Osteoblast (primary cell): ENCODE measurements at regions not wholly inside any gene's neighbourhood (a gene's known extent, or its start where the extent isn't known, plus 50 kb on each side); places are given as distances from the start of the nearest gene placed in this dataset.
"Not testable (repeated sequence)": the region's sequence is repeated elsewhere in the genome, so short reads cannot be mapped to it uniquely, and the experiment has no call there.

Experiments used
- DNase-seq: peaks from one replicate; pipeline ENCODE4 v3.0.0; 2011; ENCODE audit warnings: low spot score, mixed read lengths; ENCODE audit not compliant: insufficient read length; ENCODE audit errors: missing footprints
- H2AFZ ChIP-seq: 2 replicates; pipeline ENCODE4 v1.6.0; 2011; ENCODE audit warnings: mild to moderate bottlenecking, low read length
- H3K27ac ChIP-seq: 2 replicates; pipeline ENCODE4 v1.5.1; 2011; ENCODE audit warnings: mild to moderate bottlenecking, low read depth, low read length, moderate library complexity
- H3K27me3 ChIP-seq: 2 replicates; pipeline ENCODE4 v1.6.0; 2012; ENCODE audit warnings: mild to moderate bottlenecking, control low read depth, inconsistent platforms, low read length, moderate library complexity; ENCODE audit not compliant: insufficient read depth
- H3K36me3 ChIP-seq: 2 replicates; pipeline ENCODE4 v1.5.1; 2011; ENCODE audit warnings: mild to moderate bottlenecking, low read length, control low read depth, moderate library complexity; ENCODE audit not compliant: insufficient read depth
- H3K4me1 ChIP-seq: 2 replicates; pipeline ENCODE4 v1.5.1; 2011; ENCODE audit warnings: mild to moderate bottlenecking, low read length, control low read depth, moderate library complexity; ENCODE audit not compliant: insufficient read depth
- H3K4me2 ChIP-seq: 2 replicates; pipeline ENCODE4 v1.6.0; 2011; ENCODE audit warnings: mild to moderate bottlenecking, low read length; ENCODE audit not compliant: insufficient read depth
- H3K4me3 ChIP-seq: fragments of 200-600 bp; sonication (generic); 3 replicates; pipeline ENCODE4 v1.5.1; 2012; ENCODE audit warnings: mild to moderate bottlenecking, low read length, inconsistent platforms; ENCODE audit not compliant: insufficient read depth
- H3K79me2 ChIP-seq: 2 replicates; pipeline ENCODE4 v1.6.0; 2012; ENCODE audit warnings: mild to moderate bottlenecking, low read length, control low read depth, inconsistent platforms; ENCODE audit not compliant: insufficient read depth
- H3K9me3 ChIP-seq: 2 replicates; pipeline ENCODE4 v1.5.1; 2011; ENCODE audit warnings: low read depth, low read length, control low read depth
- H4K20me1 ChIP-seq: 2 replicates; pipeline ENCODE4 v1.6.0; 2012; ENCODE audit warnings: mild to moderate bottlenecking, low read length, control low read depth; ENCODE audit not compliant: insufficient read depth
- CTCF ChIP-seq: IDR thresholded peaks from 2 replicates; pipeline ENCODE4 v1.5.1; 2011; ENCODE audit warnings: mild to moderate bottlenecking, low read depth, low read length, moderate library complexity; ENCODE audit errors: extremely low read depth

- no peak overlapping the region for H3K4me3 ChIP-seq
- no peaks in the 10 kb centered on the region for H3K27me3 ChIP-seq
- H3K27ac ChIP-seq, result no peak overlapping the region
- H3K4me1 ChIP-seq, result no peaks in the 10 kb centered on the region
- H4K20me1 ChIP-seq, result no peaks in the 10 kb centered on the region
- no peaks in the 10 kb centered on the region for H3K9me3 ChIP-seq
- no peaks in the 10 kb centered on the region for H3K36me3 ChIP-seq
- DNase-seq, result no peak
- no peak for TF ChIP-seq CTCF
- no peak overlapping the region for H2AFZ ChIP-seq
- H3K4me2 ChIP-seq, result no peak overlapping the region
- no peaks in the 10 kb centered on the region for H3K79me2 ChIP-seq
Observed at GRCh38 chr6:67431076-67431475, 1204.0 kb upstream of the ADGRB3 start.

GRCh38 chr6:67426686-67427085 is 1208.4 kb upstream of the ADGRB3 start:
- not testable (repeated sequence) for H3K27ac ChIP-seq, H3K4me1 ChIP-seq, H3K9me3 ChIP-seq, H3K4me3 ChIP-seq, H2AFZ ChIP-seq, DNase-seq, H3K79me2 ChIP-seq, H4K20me1 ChIP-seq, H3K4me2 ChIP-seq, H3K36me3 ChIP-seq, H3K27me3 ChIP-seq

GRCh38 chr6:67412035-67412434 is 1223.0 kb upstream of the ADGRB3 start:
- H3K4me2 ChIP-seq, result no peak overlapping the region
- TF ChIP-seq CTCF, result no peak
- H3K4me3 ChIP-seq, result no peak overlapping the region

GRCh38 chr6:67411036-67411435 is 1224.0 kb upstream of the ADGRB3 start:
- Histone ChIP-seq H3K79me2 (no peaks in the 10 kb centered on the region), H3K36me3 (no peaks in the 10 kb centered on the region), H3K9me3 (no peaks in the 10 kb centered on the region), H4K20me1 (no peaks in the 10 kb centered on the region), H3K27me3 (no peaks in the 10 kb centered on the region), H3K4me3 (no peak overlapping the region), H3K4me1 (no peaks in the 10 kb centered on the region), H2AFZ (no peak overlapping the region), H3K4me2 (no peak overlapping the region), H3K27ac (no peak overlapping the region)
- no peak for TF ChIP-seq CTCF
- no peak for DNase-seq

More at GRCh38 chr6:67412035-67412434, 1223.0 kb upstream of the ADGRB3 start:
- DNase-seq, result no peak
- Histone ChIP-seq H4K20me1 (no peaks in the 10 kb centered on the region), H3K27me3 (no peaks in the 10 kb centered on the region), H2AFZ (no peak overlapping the region), H3K79me2 (no peaks in the 10 kb centered on the region), H3K27ac (no peak overlapping the region), H3K4me1 (no peaks in the 10 kb centered on the region), H3K9me3 (no peaks in the 10 kb centered on the region), H3K36me3 (no peaks in the 10 kb centered on the region)
